Liver (tissue), 8 donors: ENCODE measurements at regions not wholly inside any gene's neighbourhood (a gene's known extent, or its start where the extent isn't known, plus 50 kb on each side); places are given as distances from the start of the nearest gene placed in this dataset.

Experiments used
- DNase-seq: peaks from one replicate; pipeline ENCODE4 v3.0.0-alpha.2; 2017; ENCODE audit warnings: low spot score
- H3K27ac ChIP-seq, 2 donors: one replicate each; pipeline ENCODE4 v1.7.0; 2013; ENCODE audit warnings: inconsistent platforms in 2 of 2, low read length in 2 of 2, control low read depth in 1 of 2, low read depth in 1 of 2, mild to moderate bottlenecking in 1 of 2
- H3K27me3 ChIP-seq, 4 donors: one replicate each; pipeline versions ENCODE4 v1.6.1 to v1.7.0; 2013; ENCODE audit warnings: low read length in 3 of 4, inconsistent platforms in 1 of 4, mild to moderate bottlenecking in 1 of 4, moderate library complexity in 1 of 4; ENCODE audit not compliant: control insufficient read depth in 4 of 4, insufficient read depth in 4 of 4
- H3K36me3 ChIP-seq, 4 donors: one replicate each; pipeline versions ENCODE4 v1.6.1 to v1.7.0; 2013; ENCODE audit warnings: low read length in 3 of 4, mild to moderate bottlenecking in 3 of 4, low read depth in 1 of 4, moderate library complexity in 1 of 4; ENCODE audit not compliant: control insufficient read depth in 4 of 4, insufficient read depth in 3 of 4
- H3K4me1 ChIP-seq, 4 donors: one replicate each; pipeline versions ENCODE4 v1.6.1 to v1.7.0; 2013; ENCODE audit warnings: low read length in 3 of 4, mild to moderate bottlenecking in 3 of 4, moderate library complexity in 1 of 4; ENCODE audit not compliant: control insufficient read depth in 4 of 4, insufficient read depth in 4 of 4
- H3K4me3 ChIP-seq, 3 donors: one replicate each; pipeline versions ENCODE4 v1.6.1 to v1.7.0; 2013; ENCODE audit warnings: low read length in 3 of 3, control low read depth in 1 of 3, low read depth in 1 of 3, mild to moderate bottlenecking in 1 of 3
- H3K9ac ChIP-seq, 2 donors: one replicate each; pipeline ENCODE4 v1.7.0; 2013; ENCODE audit warnings: low read length in 2 of 2, mild to moderate bottlenecking in 2 of 2, moderate library complexity in 2 of 2, control low read depth in 1 of 2, low read depth in 1 of 2
- H3K9me3 ChIP-seq, 4 donors: one replicate each; pipeline versions ENCODE4 v1.6.1 to v1.7.0; 2013; ENCODE audit warnings: low read length in 3 of 4; ENCODE audit not compliant: control insufficient read depth in 4 of 4
- ATF3 ChIP-seq: IDR thresholded peaks from 2 replicates; pipeline ENCODE4 v1.6.1; 2016; ENCODE audit warnings: antibody characterized with exemption
- CTCF ChIP-seq: fragments of 150-350 bp; IDR thresholded peaks from 2 replicates; pipeline ENCODE4 v1.5.1; 2017; ENCODE audit warnings: improper control_type of control experiment, low read depth, low read length; ENCODE audit not compliant: missing input control
- EGR1 ChIP-seq, 2 donors: IDR thresholded peaks; 2 replicates each; pipeline ENCODE4 v1.6.1; 2016 to 2018; ENCODE audit warnings: antibody characterized with exemption in 2 of 2, low read depth in 2 of 2
- FOXA1 ChIP-seq: IDR thresholded peaks from 2 replicates; pipeline ENCODE4 v1.6.1; 2016; ENCODE audit warnings: antibody characterized with exemption
- FOXA2 ChIP-seq: IDR thresholded peaks from 2 replicates; pipeline ENCODE4 v1.6.1; 2016; ENCODE audit warnings: antibody characterized with exemption
- GABPA ChIP-seq, 2 donors: IDR thresholded peaks in 1 of 2; conservative IDR thresholded peaks in 1 of 2; 2 replicates each; pipeline ENCODE4 v1.6.1; 2016; ENCODE audit warnings: antibody characterized with exemption in 2 of 2, mild to moderate bottlenecking in 1 of 2, moderate library complexity in 1 of 2
- HNF4A ChIP-seq, 2 donors: conservative IDR thresholded peaks; 2 replicates each; pipeline ENCODE4 v1.6.1; 2016; ENCODE audit warnings: antibody characterized with exemption in 2 of 2, mild to moderate bottlenecking in 2 of 2
- HNF4G ChIP-seq: IDR thresholded peaks from 2 replicates; pipeline ENCODE4 v1.6.1; 2016; ENCODE audit warnings: antibody characterized with exemption
- JUND ChIP-seq, 2 donors: IDR thresholded peaks; 2 replicates each; pipeline ENCODE4 v1.6.1; 2016; ENCODE audit warnings: antibody characterized with exemption in 2 of 2
- MAX ChIP-seq: IDR thresholded peaks from 2 replicates; pipeline ENCODE4 v1.6.1; 2016; ENCODE audit warnings: antibody characterized with exemption
- NR2F2 ChIP-seq: IDR thresholded peaks from 2 replicates; pipeline ENCODE4 v1.6.1; 2016; ENCODE audit warnings: antibody characterized with exemption
- RAD21 ChIP-seq, 2 donors: IDR thresholded peaks; 2 replicates each; pipeline ENCODE4 v1.6.1; 2016; ENCODE audit warnings: antibody characterized with exemption in 2 of 2, mild to moderate bottlenecking in 2 of 2
- REST ChIP-seq: IDR thresholded peaks from 2 replicates; pipeline ENCODE4 v1.6.1; 2016; ENCODE audit warnings: antibody characterized with exemption, mild to moderate bottlenecking
- RXRA ChIP-seq, 2 donors: IDR thresholded peaks; 2 replicates each; pipeline ENCODE4 v1.6.1; 2017 to 2018; ENCODE audit warnings: antibody characterized with exemption in 2 of 2, mild to moderate bottlenecking in 1 of 2
- SP1 ChIP-seq: IDR thresholded peaks from 2 replicates; pipeline ENCODE4 v1.6.1; 2018; ENCODE audit warnings: antibody characterized with exemption, mild to moderate bottlenecking
- TAF1 ChIP-seq: conservative IDR thresholded peaks from 2 replicates; pipeline ENCODE4 v1.6.1; 2016; ENCODE audit warnings: antibody characterized with exemption, mild to moderate bottlenecking
- YY1 ChIP-seq: IDR thresholded peaks from 2 replicates; pipeline ENCODE4 v1.6.1; 2016; ENCODE audit warnings: antibody characterized with exemption, mild to moderate bottlenecking
- ZBTB33 ChIP-seq: IDR thresholded peaks from 2 replicates; pipeline ENCODE4 v1.6.1; 2016; ENCODE audit warnings: antibody characterized with exemption
- WGBS: extraction: QIAGEN DNeasy Blood & Tissue Kit; methylation state at CpG from one replicate; pipeline ENCODE4 v1.1.7; 2013; 5-methylcytosine and 5-hydroxymethylcytosine counted together
- donor health status: healthy.
- donor health status: healthy.
- donor health status: healthy.
- donor health status: healthy.
- donor health status: healthy.

- Histone ChIP-seq H3K27me3 (no peaks in the 10 kb centered on the region), H3K27ac (no peak overlapping the region), H3K4me3 (no peak overlapping the region), H3K9ac (no peak overlapping the region), H3K4me1 (peaks cover 0 to 19% (median 8%) of the 10 kb centered on the region in 4 donors), H3K36me3 (no peaks in the 10 kb centered on the region), H3K9me3 (no peaks in the 10 kb centered on the region)
- TF ChIP-seq SP1: no peak
- TF ChIP-seq TAF1: no peak
- TF ChIP-seq ZBTB33: no peak
- TF ChIP-seq REST: no peak
- TF ChIP-seq FOXA2: no peak
- TF ChIP-seq HNF4A (conservative IDR thresholded peaks at IDR 0.05): peak; percentile 85 to 94
- TF ChIP-seq ATF3: no peak
- no peak for TF ChIP-seq MAX
- TF ChIP-seq JUND (IDR thresholded peaks at IDR 0.05): no peak
- peak; percentile 73 for TF ChIP-seq HNF4G
- no peak for TF ChIP-seq CTCF
- TF ChIP-seq YY1: no peak
- TF ChIP-seq EGR1 (IDR thresholded peaks at IDR 0.05; ENCODE audit: low read depth in 2 of 2): no peak
- TF ChIP-seq FOXA1: no peak
- peak; percentile 8 to 33 for TF ChIP-seq RXRA (IDR thresholded peaks at IDR 0.05)
- TF ChIP-seq GABPA (IDR thresholded peaks at IDR 0.05 in 1 of 2, conservative IDR thresholded peaks at IDR 0.05 in 1 of 2): no peak
- no peak for TF ChIP-seq NR2F2
- TF ChIP-seq RAD21 (IDR thresholded peaks at IDR 0.05): peak; percentile 17 to 48
- no peak for DNase-seq
- 32% methylated on average over 4 of the region's 4 CpGs for WGBS
Measured at GRCh38 chrX:6965729-6966128, 181.8 kb upstream of the STS start.
